ENCODE measurements at regions not wholly inside any gene's neighbourhood (a gene's known extent, or its start where the extent isn't known, plus 50 kb on each side); places are given as distances from the start of the nearest gene placed in this dataset.

GRCh38 chr21:35615325-35615724 lies 445.0 kb downstream of the SETD4 start:
- TF ChIP-seq EZH2phosphoT487 (IDR thresholded peaks at IDR 0.05; ENCODE audit: borderline replicate concordance, low read depth, low read length) (no peak), CTCF (conservative IDR thresholded peaks at IDR 0.05; ENCODE audit: low read length) (no peak)

All from OCI-LY7 (cell line).